SH-SY5Y (cell line): ENCODE measurements at regions not wholly inside any gene's neighbourhood (a gene's known extent, or its start where the extent isn't known, plus 50 kb on each side); places are given as distances from the start of the nearest gene placed in this dataset.

Experiments
- GATA2 ChIP-seq: IDR thresholded peaks from 2 replicates; pipeline ENCODE4 v1.6.1; 2011; ENCODE audit warnings: mild to moderate bottlenecking, low read depth, low read length
- GATA3 ChIP-seq: IDR thresholded peaks from 2 replicates; pipeline ENCODE4 v1.6.1; 2011; ENCODE audit warnings: low read depth, mild to moderate bottlenecking, low read length, moderate library complexity

- no peak for TF ChIP-seq GATA2
- TF ChIP-seq GATA3: no peak
Measured at GRCh38 chr11:70692131-70692530, 293.8 kb downstream of the CTTN start.
